HG03097 (cell line): ENCODE measurements at regions not wholly inside any gene's neighbourhood (a gene's known extent, or its start where the extent isn't known, plus 50 kb on each side); places are given as distances from the start of the nearest gene placed in this dataset.
"Not testable (repeated sequence)": the region's sequence is repeated elsewhere in the genome, so short reads cannot be mapped to it uniquely, and the experiment has no call there.

Experiments used
- ATAC-seq: cut with Tn5 transposase; IDR thresholded peaks from one replicate; pipeline ENCODE4 v1.9.1; 2021; ENCODE audit not compliant: unreplicated experiment, low FRiP score

DNA sequence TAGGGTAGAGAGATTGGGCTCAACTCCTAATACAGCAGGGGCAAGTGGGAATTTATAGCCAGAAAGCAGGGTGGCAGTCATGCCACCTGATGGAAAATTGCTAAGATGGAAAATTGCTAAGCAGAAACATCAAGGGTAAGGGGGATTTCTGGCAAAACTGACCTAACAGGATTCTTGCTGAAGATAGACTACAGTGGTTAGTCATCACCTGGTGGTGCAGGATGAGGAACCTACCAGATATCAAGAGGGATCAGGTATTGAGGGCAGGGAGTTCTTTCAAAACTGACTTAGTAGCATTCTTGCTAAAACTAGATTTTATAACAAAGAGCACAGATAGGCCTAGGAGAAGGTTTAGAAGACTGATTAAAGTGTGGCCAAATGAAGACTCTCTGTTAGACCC is 292.9 kb downstream of the PLPP3 start:
- ATAC-seq: no peak

DNA sequence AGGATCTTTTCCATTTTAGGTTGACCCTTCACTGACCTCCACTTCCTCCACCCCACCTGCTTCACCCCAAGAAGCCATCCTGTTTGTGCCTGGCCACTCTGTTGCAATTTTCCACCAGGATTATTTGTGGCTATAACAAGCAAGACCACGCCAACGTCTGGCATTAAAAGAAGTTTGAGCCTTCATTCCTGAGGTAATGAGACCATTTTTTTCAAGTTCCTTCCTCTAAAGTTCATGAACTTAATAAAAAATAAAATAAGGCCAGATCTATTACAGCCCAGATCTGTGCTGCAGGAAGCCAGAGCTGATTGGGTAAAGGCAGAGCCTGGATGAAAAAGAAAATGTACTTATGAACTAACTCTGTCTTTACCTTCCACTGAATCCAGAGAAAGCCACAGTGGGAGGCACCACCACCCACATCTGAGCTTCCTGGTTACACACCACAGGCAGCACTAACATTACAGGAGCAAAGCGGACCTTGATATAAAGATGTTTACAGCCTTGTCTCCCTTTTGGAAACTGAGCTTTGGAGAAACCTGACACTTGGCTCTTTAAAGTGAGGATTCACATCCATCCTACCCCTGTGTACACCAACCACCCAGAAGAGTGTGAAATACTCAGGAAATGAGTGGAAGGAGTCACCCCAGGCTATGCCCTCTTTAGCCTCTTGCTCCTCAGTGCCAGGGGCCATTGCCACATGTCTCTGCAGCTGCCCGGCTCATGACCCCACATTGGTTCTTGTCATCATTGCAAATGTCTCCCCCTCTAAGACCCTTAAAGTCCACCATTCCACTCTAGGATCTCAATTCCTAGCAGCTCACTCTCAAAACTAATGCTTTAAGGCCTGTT is 293.6 kb downstream of the PLPP3 start:
- no peak for ATAC-seq

GRCh38 chr1:56284928-56285327 is 294.4 kb downstream of the PLPP3 start:
- no peak for ATAC-seq

GRCh38 chr1:56278061-56278460 is 301.3 kb downstream of the PLPP3 start:
- no peak for ATAC-seq

DNA sequence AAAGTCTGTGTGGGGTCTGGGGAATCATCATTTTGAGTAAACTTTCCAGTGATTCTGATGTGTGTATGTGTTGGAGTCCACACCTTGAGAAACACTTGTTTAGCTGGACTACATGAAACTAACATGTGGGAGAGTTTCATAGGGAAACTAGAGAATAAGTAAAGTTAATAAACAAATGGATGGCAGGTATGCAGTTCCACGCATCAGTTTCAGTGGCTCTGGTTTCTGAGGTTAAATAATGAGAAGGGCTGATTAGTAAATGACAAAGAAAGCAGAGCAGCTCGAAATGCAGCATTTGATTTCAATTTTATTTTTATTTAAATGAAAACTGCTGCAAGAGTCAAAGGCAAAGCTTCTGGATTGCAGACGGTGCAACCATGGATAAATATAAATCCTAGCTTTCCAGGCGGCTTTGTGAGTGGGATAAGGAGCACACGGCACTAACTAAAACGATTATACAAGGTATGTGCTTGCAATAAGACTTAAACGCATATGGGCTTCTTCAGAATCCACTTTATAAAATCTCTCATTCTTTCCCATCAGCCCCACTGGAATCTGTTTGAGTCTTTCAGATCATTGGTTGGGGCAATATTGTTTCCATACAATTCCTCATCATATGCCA is 310.7 kb downstream of the PLPP3 start:
- no peak for ATAC-seq

- ATAC-seq: no peak
These were observed 311.8 kb downstream of the PLPP3 start for GRCh38 chr1:56267611-56268010.

- no peak for ATAC-seq
These were observed 313.0 kb downstream of the PLPP3 start for GRCh38 chr1:56266359-56266758.

- no peak for ATAC-seq
These were observed 314.1 kb downstream of the PLPP3 start for GRCh38 chr1:56265216-56265615.

DNA sequence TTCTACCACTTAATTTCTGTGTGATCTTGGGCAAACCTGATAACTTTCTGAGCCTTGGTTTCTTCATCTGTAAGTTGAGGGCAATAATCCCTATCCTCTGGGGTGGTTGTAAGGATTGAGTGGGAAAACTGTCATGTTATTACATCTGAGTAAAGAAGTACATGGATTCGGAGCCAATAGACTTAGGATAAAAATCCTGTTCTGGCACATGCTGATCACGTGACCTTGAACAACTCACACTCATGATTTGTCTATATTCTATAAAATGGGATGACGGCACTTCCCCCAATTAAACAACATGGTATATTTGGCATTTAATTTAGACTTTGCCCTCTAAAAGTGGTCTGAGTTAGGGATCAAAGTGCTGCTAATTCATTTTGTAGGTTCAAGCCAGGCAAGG is 315.5 kb downstream of the PLPP3 start:
- ATAC-seq: no peak

DNA sequence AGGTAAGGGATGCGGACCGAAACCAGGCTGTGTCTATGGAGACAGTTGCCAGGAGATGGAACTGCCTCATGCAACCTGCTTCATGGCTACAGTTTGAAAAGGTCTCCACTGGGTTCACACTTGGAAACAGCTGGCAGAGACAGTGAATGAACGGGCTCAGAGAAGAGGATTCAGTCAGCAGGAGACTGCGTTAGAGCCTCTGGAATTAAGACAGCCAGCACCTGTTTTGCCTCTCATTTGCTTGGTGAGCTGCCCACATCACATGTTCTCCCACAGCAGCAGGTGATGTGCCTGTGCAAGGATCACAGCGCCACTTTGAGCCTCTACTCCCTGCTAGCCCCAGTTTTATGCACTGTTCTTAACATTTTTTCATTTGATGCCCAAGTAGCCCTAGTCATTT is 321.0 kb downstream of the PLPP3 start:
- no peak for ATAC-seq

- no peak for ATAC-seq
These were observed 321.6 kb downstream of the PLPP3 start for GRCh38 chr1:56257726-56258125.

- ATAC-seq: no peak
These were observed 323.0 kb downstream of the PLPP3 start for GRCh38 chr1:56256153-56257000.

DNA sequence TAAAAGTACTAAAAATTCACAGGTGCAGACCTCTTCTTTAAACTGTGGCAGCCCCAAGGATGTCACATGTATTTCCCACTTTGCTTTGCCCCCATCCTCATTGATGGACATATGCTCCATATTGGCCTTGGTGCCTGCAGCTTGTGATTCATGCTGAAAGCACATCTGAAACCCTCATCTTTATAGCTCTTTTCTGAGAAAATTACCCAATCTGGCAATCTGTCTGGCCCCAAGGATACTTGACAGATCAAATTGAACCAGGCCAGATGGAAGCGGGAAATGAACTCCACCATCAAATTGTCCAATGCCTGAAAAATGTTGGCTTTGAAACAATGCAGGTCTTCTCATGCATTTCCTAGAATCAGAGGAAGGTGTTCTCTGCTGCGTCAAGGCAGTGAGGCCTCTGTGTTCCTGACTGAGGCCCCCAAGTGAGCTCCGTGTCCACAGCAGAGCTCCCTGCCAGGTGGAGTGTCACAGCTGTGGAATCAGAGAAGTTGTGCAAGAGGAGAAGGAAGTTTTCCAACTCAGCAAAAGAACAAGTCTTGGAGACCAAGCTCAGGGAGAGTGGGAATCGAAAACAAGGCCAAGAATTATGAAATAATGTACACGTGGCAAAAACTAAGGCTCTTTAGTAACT is 323.7 kb downstream of the PLPP3 start:
- ATAC-seq: no peak

DNA sequence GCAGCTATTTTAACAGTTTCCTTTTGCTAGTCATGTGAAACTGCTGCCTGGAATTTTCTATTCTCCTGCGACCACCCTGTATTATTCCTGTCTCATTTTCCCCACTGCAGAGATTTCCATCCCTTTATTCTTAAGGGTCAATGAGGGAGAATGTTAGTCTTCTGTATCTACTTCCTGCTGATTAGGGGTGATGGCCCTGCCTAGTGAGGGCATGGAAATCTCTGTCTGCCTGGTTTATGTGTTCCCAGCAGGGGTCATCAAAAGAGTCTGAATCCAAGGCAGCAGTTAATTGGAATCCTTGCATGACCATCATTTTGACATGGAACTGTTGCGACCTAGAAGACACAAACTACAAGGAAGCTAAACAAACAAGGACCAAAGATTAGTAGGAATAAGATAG is 325.2 kb downstream of the PLPP3 start:
- no peak for ATAC-seq

DNA sequence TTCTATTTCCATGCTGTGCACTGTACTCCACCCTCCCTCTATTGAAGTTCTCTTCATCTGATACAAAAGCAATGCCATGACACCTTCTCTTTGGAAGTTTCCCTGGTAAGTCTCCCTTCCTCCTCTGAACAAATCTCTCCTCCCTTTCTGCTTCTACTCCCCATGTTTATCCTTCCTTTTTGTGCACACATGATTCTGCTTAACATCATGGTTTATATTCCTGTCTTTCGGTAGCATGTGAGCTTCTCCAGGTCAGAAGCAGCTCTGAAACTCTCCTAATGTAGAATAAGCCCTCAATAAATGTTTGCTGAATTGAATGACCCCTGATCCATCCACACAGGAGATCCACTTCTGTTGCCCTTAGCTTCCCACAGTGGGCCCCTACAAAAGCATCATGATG is 328.6 kb downstream of the PLPP3 start:
- ATAC-seq: no peak

GRCh38 chr1:56249234-56249633 is 330.1 kb downstream of the PLPP3 start:
- ATAC-seq: no peak

GRCh38 chr1:56248138-56248537 is 331.2 kb downstream of the PLPP3 start:
- no peak for ATAC-seq

DNA sequence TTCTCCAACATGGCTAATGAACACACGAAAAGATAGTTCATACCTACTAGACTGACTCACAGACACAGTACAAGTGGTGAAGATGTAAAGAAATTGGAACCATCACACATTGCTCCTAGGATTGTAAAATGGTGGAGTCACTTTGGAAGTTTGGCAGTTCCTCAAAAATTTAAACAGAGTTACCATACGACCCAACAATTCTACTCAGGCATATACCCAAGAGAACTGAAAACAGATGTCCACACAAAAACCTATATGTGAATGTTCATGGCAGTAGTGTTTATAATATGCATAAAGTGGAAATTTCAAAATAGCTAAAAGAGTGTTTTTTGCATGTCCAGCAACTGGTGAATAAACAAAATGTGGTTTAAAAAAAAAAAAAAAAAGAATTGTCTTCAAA is 332.6 kb downstream of the PLPP3 start:
- not testable (repeated sequence) for ATAC-seq

DNA sequence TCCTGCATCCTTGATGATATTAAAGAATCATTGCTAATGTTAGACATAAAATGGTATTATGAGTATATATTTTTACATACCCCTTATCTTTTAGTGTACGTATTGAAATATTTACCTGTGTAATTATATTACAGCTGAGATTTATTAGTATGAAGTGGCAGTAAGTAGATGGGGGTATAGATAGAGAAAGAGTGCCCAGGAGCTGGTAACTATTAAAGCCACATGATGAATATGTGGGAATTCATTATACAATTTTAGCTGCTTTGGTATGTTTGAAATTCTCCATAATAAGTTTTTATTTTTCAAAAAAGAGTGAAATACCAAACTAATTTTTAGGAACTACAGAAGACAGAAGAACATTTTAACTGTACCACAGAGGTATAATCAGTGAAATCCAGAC is 339.0 kb downstream of the PLPP3 start:
- ATAC-seq: no peak

DNA sequence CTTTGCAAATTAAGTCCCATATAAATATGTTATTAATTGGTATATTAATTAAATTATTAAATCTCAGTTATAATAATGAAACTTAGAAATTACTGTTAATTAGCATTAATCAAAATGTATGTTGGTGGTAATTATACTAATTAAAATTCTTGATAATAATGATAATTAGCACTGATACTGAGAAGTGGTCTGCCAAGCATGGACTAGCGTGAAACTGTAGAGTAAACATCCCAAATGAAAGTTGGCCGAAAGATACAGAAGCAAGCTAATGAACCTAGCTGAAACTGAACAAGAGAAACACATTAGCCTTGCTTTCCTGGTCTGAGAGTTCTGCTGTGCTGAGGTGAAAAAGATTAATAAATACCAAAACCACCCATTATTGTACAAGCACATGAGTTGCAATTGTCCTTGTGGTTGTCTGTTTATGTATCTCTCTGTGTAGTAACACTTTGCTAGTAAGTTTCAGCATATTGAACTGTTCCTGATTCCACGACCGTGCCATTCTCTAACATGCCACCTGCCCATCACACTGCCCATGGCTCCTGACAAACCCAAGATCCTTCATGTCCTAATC is 341.8 kb downstream of the PLPP3 start:
- no peak for ATAC-seq

- no peak for ATAC-seq
These were observed 342.7 kb downstream of the PLPP3 start for GRCh38 chr1:56236688-56237087.
